ENCODE measurements at regions not wholly inside any gene's neighbourhood (a gene's known extent, or its start where the extent isn't known, plus 50 kb on each side); places are given as distances from the start of the nearest gene placed in this dataset.

- no peak for TF ChIP-seq POLR2A (IDR thresholded peaks at IDR 0.05)
- TF ChIP-seq CTCF (IDR thresholded peaks at IDR 0.05) = no peak
These were observed 670.0 kb upstream of the ACVR2A start for GRCh38 chr2:147174824-147175254.

All from uterus (tissue), 2 donors.